ENCODE measurements at regions not wholly inside any gene's neighbourhood (a gene's known extent, or its start where the extent isn't known, plus 50 kb on each side); places are given as distances from the start of the nearest gene placed in this dataset.

GRCh38 chr12:16090974-16091373 is 179.8 kb downstream of the DERA start:
- H3K9me3 ChIP-seq (ENCODE audit: insufficient read depth in 2 of 2, low read depth in 1 of 2, low read length in 1 of 2) = 0 out of 4 replicates have a peak, but pooled peaks cover 0 to 2% of the 10 kb centered on the region in 2 experiments
- no peak overlapping the region for H3K56ac ChIP-seq (replicated peaks; ENCODE audit: insufficient read length, low read depth, low read length)
- no peak overlapping the region for H3K4me2 ChIP-seq (ENCODE audit: insufficient read depth in 1 of 2, low read depth in 2 of 2, low read length in 2 of 2)
- no peak overlapping the region for H2AFZ ChIP-seq (ENCODE audit: low read length)
- ChIA-PET CTCF (ENCODE audit: partially characterized antibody) (no interaction called here), POLR2A (ENCODE audit: partially characterized antibody) (no interaction called here)
- H3K9ac ChIP-seq (replicated peaks in 1 of 4; ENCODE audit: extremely low read depth in 1 of 4, low read depth in 3 of 4, low read length in 3 of 4) = no peak overlapping the region
- H3K27ac ChIP-seq (ENCODE audit: low read depth, low read length) = no peak overlapping the region
- H3K18ac ChIP-seq (ENCODE audit: extremely low read depth, low read length) = no peak overlapping the region
- H2BK5ac ChIP-seq (ENCODE audit: low read depth, low read length) = no peak overlapping the region
- H2BK20ac ChIP-seq (ENCODE audit: low read length) = no peak overlapping the region
- no peak overlapping the region for H2AK5ac ChIP-seq (ENCODE audit: low read depth, low read length)
- no peak overlapping the region for H4K5ac ChIP-seq (ENCODE audit: insufficient read length, low read depth, low read length)
- no peak overlapping the region for H3K4me3 ChIP-seq (ENCODE audit: extremely low read depth in 1 of 4, insufficient read depth in 2 of 4, low read depth in 3 of 4, low read length in 4 of 4)
- DNase-seq (ENCODE audit: low read depth in 1 of 2, low spot score in 2 of 2) (no peak), FAIRE-seq (no peak)
- no peaks in the 10 kb centered on the region for H3K23me2 ChIP-seq (ENCODE audit: low read depth, low read length)
- no peak overlapping the region for H2BK120ac ChIP-seq (replicated peaks; ENCODE audit: low read depth, low read length)
- no peaks in the 10 kb centered on the region for H3K27me3 ChIP-seq (replicated peaks in 1 of 4; ENCODE audit: control insufficient read depth in 3 of 4, extremely low read depth in 1 of 4, insufficient read depth in 3 of 4, low read length in 3 of 4)
- 98% methylated on average over 3 of the region's 3 CpGs; no CpG with 5 or more reads in 1 of the 2 experiments for WGBS, 2 experiments (ENCODE audit: extremely low coverage in 1 of 2, insufficient coverage in 1 of 2, insufficient read length in 1 of 2, insufficient replicate concordance in 2 of 2, low coverage in 1 of 2, low lambda C conversion rate in 2 of 2, missing lambda C conversion rate in 1 of 2)
- H3K36me3 ChIP-seq (ENCODE audit: control insufficient read depth in 2 of 4, insufficient read depth in 4 of 4, low read length in 3 of 4) = no peaks in the 10 kb centered on the region
- no peak overlapping the region for H4K91ac ChIP-seq (replicated peaks; ENCODE audit: insufficient read length, low read length)
- H3K79me2 ChIP-seq (ENCODE audit: control insufficient read depth in 1 of 2, insufficient read depth in 2 of 2, low read length in 2 of 2) = no peaks in the 10 kb centered on the region
- H3K79me1 ChIP-seq (ENCODE audit: low read depth, low read length) = no peaks in the 10 kb centered on the region
- peaks cover 0 to 3% (median 0%) of the 10 kb centered on the region in 4 experiments; a peak in 2 of 7 replicates for H3K4me1 ChIP-seq (replicated peaks in 1 of 4; ENCODE audit: control insufficient read depth in 3 of 4, insufficient read depth in 4 of 4, low read length in 3 of 4)
- no peak overlapping the region for H2BK15ac ChIP-seq (ENCODE audit: low read length)
- H4K8ac ChIP-seq (ENCODE audit: extremely low read depth, insufficient read depth, low read length) = no peak overlapping the region
- H2BK12ac ChIP-seq (ENCODE audit: low read depth, low read length) = no peak overlapping the region
- no peaks in the 10 kb centered on the region for H4K20me1 ChIP-seq (replicated peaks in 1 of 2; ENCODE audit: control insufficient read depth in 1 of 2, insufficient read depth in 2 of 2, low read length in 2 of 2)
- no peak overlapping the region for H3K14ac ChIP-seq (ENCODE audit: insufficient read length)
- no peak overlapping the region for H3K23ac ChIP-seq (ENCODE audit: insufficient read length)
- H3K4ac ChIP-seq (replicated peaks; ENCODE audit: insufficient read length, low read depth, low read length) = no peak overlapping the region
- TF ChIP-seq TAF1 (IDR thresholded peaks at IDR 0.05; ENCODE audit: low read depth, low read length) (no peak), SP2 (IDR thresholded peaks at IDR 0.05; ENCODE audit: low read length) (no peak), KDM4A (IDR thresholded peaks at IDR 0.05; ENCODE audit: low read depth, low read length, severe bottlenecking) (no peak), RAD21 (IDR thresholded peaks at IDR 0.05 in 1 of 2, conservative IDR thresholded peaks at IDR 0.05 in 1 of 2; ENCODE audit: low read depth in 2 of 2, low read length in 2 of 2) (no peak), PHF8 (conservative IDR thresholded peaks at IDR 0.05; ENCODE audit: low read depth, low read length) (no peak), MAFK (IDR thresholded peaks at IDR 0.05; ENCODE audit: low read depth, low read length) (no peak), SUZ12 (IDR thresholded peaks at IDR 0.05; ENCODE audit: low read length) (no peak), USF2 (IDR thresholded peaks at IDR 0.05; ENCODE audit: low read length) (no peak), CHD2 (IDR thresholded peaks at IDR 0.05; ENCODE audit: low read length) (no peak), RFX5 (IDR thresholded peaks at IDR 0.05; ENCODE audit: borderline replicate concordance, low read depth, low read length) (no peak), SIRT6 (IDR thresholded peaks at IDR 0.05; ENCODE audit: low read length) (no peak), EP300 (IDR thresholded peaks at IDR 0.05; ENCODE audit: borderline replicate concordance in 1 of 2, low read depth in 2 of 2, low read length in 2 of 2) (no peak), TEAD4 (IDR thresholded peaks at IDR 0.05; ENCODE audit: low read depth, low read length) (no peak)
